IMR-90 (cell line): ENCODE measurements at regions not wholly inside any gene's neighbourhood (a gene's known extent, or its start where the extent isn't known, plus 50 kb on each side); places are given as distances from the start of the nearest gene placed in this dataset.

Source experiments
- ATAC-seq: fragments of 200-7000 bp; cut with Tn5 transposase; 2 replicates; pipeline ENCODE4 v1.9.1; 2020; ENCODE audit warnings: low read depth, mild to moderate bottlenecking, moderate library complexity
- BruUV-seq: library from RNA; stranded (reverse); fragments of 400-500 nt; replicated peaks from 2 replicates; lab custom pipeline; 2021; lab: Mats Ljungman, UMichigan
- CTCF ChIA-PET: fragments of 300-600 bp; formaldehyde crosslinking; extraction: SDS; loops from one replicate; lab custom pipeline; 2021; ENCODE audit warnings: antibody characterized with exemption; lab: Yijun Ruan, JAX
- POLR2A ChIA-PET: fragments of 300-600 bp; sonication (Branson Sonifier 250); formaldehyde crosslinking; loops from one replicate; lab custom pipeline; 2022; ENCODE audit warnings: antibody characterized with exemption; ENCODE audit not compliant: unreplicated experiment; lab: Charles Lee
- DNase-seq: peaks from one replicate; pipeline ENCODE4 v3.0.0; 2013
- H2AFZ ChIP-seq: replicated peaks from 2 replicates; pipeline ENCODE3; 2013; ENCODE audit warnings: low read length, mild to moderate bottlenecking; ENCODE audit not compliant: poor library complexity
- H2AK5ac ChIP-seq: 2 replicates; pipeline ENCODE4 v1.6.1; 2013; ENCODE audit warnings: low read depth, low read length, inconsistent platforms
- H2AK9ac ChIP-seq: replicated peaks from 2 replicates; pipeline ENCODE3; 2013; ENCODE audit warnings: mild to moderate bottlenecking, low read depth, low read length, moderate library complexity; ENCODE audit not compliant: poor library complexity
- H2BK120ac ChIP-seq: 2 replicates; pipeline ENCODE4 v1.6.1; 2013; ENCODE audit warnings: low read depth, low read length, inconsistent platforms
- H2BK15ac ChIP-seq: 3 replicates; pipeline ENCODE4 v1.6.1; 2013; ENCODE audit warnings: low read depth, low read length, inconsistent platforms
- H2BK20ac ChIP-seq: 2 replicates; pipeline ENCODE4 v1.6.1; 2013; ENCODE audit warnings: low read depth, mild to moderate bottlenecking, inconsistent platforms, low read length, moderate library complexity
- H2BK5ac ChIP-seq: 2 replicates; pipeline ENCODE4 v1.6.1; 2013; ENCODE audit warnings: mild to moderate bottlenecking, low read depth, low read length, inconsistent platforms; ENCODE audit not compliant: poor library complexity, severe bottlenecking
- H3K14ac ChIP-seq: replicated peaks from 2 replicates; pipeline ENCODE4 v1.6.1; 2013; ENCODE audit warnings: low read depth, low read length, inconsistent platforms
- H3K18ac ChIP-seq: 2 replicates; pipeline ENCODE4 v1.6.1; 2013; ENCODE audit warnings: low read depth, low read length, control low read depth
- H3K23ac ChIP-seq: 2 replicates; pipeline ENCODE4 v1.6.1; 2013; ENCODE audit warnings: low read depth, low read length, inconsistent platforms
- H3K27ac ChIP-seq: 2 replicates; pipeline ENCODE4 v1.5.1; 2013; ENCODE audit warnings: mild to moderate bottlenecking, control low read depth, low read length; ENCODE audit not compliant: insufficient read depth
- H3K27me3 ChIP-seq: 2 replicates; pipeline ENCODE4 v1.6.1; 2013; ENCODE audit warnings: low read length; ENCODE audit not compliant: control insufficient read depth, insufficient read depth
- H3K36me3 ChIP-seq: 2 replicates; pipeline ENCODE4 v1.6.1; 2013; ENCODE audit warnings: low read length, mixed read lengths; ENCODE audit not compliant: control insufficient read depth, insufficient read depth
- H3K4ac ChIP-seq: 2 replicates; pipeline ENCODE4 v1.6.1; 2013; ENCODE audit warnings: low read depth, low read length, inconsistent platforms
- H3K4me1 ChIP-seq: 2 replicates; pipeline ENCODE4 v1.6.1; 2013; ENCODE audit warnings: low read length, mixed read lengths; ENCODE audit not compliant: control insufficient read depth, insufficient read depth
- H3K4me2 ChIP-seq: 2 replicates; pipeline ENCODE4 v1.6.1; 2013; ENCODE audit warnings: low read depth, mild to moderate bottlenecking, control low read depth, low read length, moderate library complexity
- H3K4me3 ChIP-seq: 2 replicates; pipeline ENCODE4 v1.5.1; 2013; ENCODE audit warnings: low read depth, mild to moderate bottlenecking, control low read depth, low read length, moderate library complexity; ENCODE audit not compliant: insufficient read depth
- H3K56ac ChIP-seq: 2 replicates; pipeline ENCODE4 v1.6.1; 2013; ENCODE audit warnings: low read length, inconsistent platforms; ENCODE audit not compliant: insufficient read depth; ENCODE audit errors: extremely low read depth
- H3K79me1 ChIP-seq, 2 experiments: 2 replicates each; pipeline ENCODE4 v1.6.1; 2013; ENCODE audit warnings: low read length in 2 of 2, inconsistent platforms in 1 of 2, low read depth in 1 of 2
- H3K9ac ChIP-seq: 2 replicates; pipeline ENCODE4 v1.6.1; 2013; ENCODE audit warnings: low read depth, low read length, control low read depth
- H3K9me1 ChIP-seq: 2 replicates; pipeline ENCODE4 v1.6.1; 2013; ENCODE audit warnings: low read length, inconsistent platforms; ENCODE audit not compliant: insufficient read depth
- H3K9me3 ChIP-seq: 2 replicates; pipeline ENCODE4 v1.6.1; 2013; ENCODE audit warnings: low read length; ENCODE audit not compliant: control insufficient read depth, insufficient read depth
- H4K20me1 ChIP-seq: 2 replicates; pipeline ENCODE4 v1.6.1; 2013; ENCODE audit warnings: low read length, inconsistent platforms; ENCODE audit not compliant: insufficient read depth
- H4K5ac ChIP-seq: 2 replicates; pipeline ENCODE4 v1.6.1; 2013; ENCODE audit warnings: mild to moderate bottlenecking, low read depth, low read length, control low read depth
- H4K8ac ChIP-seq, 2 experiments: 2 replicates each; pipeline ENCODE4 v1.6.1; 2013; ENCODE audit warnings: low read depth in 2 of 2, low read length in 2 of 2, control low read depth in 1 of 2, inconsistent platforms in 1 of 2
- H4K91ac ChIP-seq: 2 replicates; pipeline ENCODE4 v1.6.1; 2013; ENCODE audit warnings: low read depth, low read length, inconsistent platforms; ENCODE audit not compliant: insufficient read depth
- BHLHE40 ChIP-seq: fragments of 150-350 bp; IDR thresholded peaks from 2 replicates; pipeline ENCODE4 v1.6.1; 2016; ENCODE audit warnings: mild to moderate bottlenecking, low read depth, low read length
- CEBPB ChIP-seq: IDR thresholded peaks from 2 replicates; pipeline ENCODE4 v1.6.1; 2012; ENCODE audit warnings: low read depth, low read length, improper control_type of control experiment
- CHD1 ChIP-seq: IDR thresholded peaks from 2 replicates; pipeline ENCODE4 v1.6.1; 2012; ENCODE audit warnings: low read depth, low read length, improper control_type of control experiment
- CTCF ChIP-seq: conservative IDR thresholded peaks from 2 replicates; pipeline ENCODE4 v1.5.1; 2012; ENCODE audit warnings: mild to moderate bottlenecking, low read depth, low read length, improper control_type of control experiment
- ELK1 ChIP-seq: fragments of 150-350 bp; IDR thresholded peaks from 2 replicates; pipeline ENCODE4 v1.6.1; 2016; ENCODE audit warnings: low read depth, mild to moderate bottlenecking, low read length, moderate library complexity, borderline replicate concordance
- FOS ChIP-seq: fragments of 150-350 bp; IDR thresholded peaks from 2 replicates; pipeline ENCODE4 v1.6.1; 2016; ENCODE audit warnings: low read depth, low read length
- MAFK ChIP-seq: IDR thresholded peaks from 2 replicates; pipeline ENCODE4 v1.6.1; 2012; ENCODE audit warnings: low read depth, low read length, improper control_type of control experiment
- MXI1 ChIP-seq: IDR thresholded peaks from 2 replicates; pipeline ENCODE4 v1.6.1; 2012; ENCODE audit warnings: low read depth, mild to moderate bottlenecking, low read length, moderate library complexity, borderline replicate concordance
- NFE2L2 ChIP-seq: fragments of 150-350 bp; IDR thresholded peaks from 2 replicates; pipeline ENCODE4 v1.6.1; 2016; ENCODE audit warnings: low read depth, mild to moderate bottlenecking, low read length
- RAD21 ChIP-seq: IDR thresholded peaks from 2 replicates; pipeline ENCODE4 v1.6.1; 2012; ENCODE audit warnings: low read length, improper control_type of control experiment
- RCOR1 ChIP-seq: IDR thresholded peaks from 2 replicates; pipeline ENCODE4 v1.6.1; 2012; ENCODE audit warnings: mild to moderate bottlenecking, low read length, improper control_type of control experiment; ENCODE audit not compliant: insufficient replicate concordance
- RFX5 ChIP-seq: IDR thresholded peaks from 2 replicates; pipeline ENCODE4 v1.8.0; 2012; ENCODE audit warnings: low read depth, mild to moderate bottlenecking, low read length, moderate library complexity
- USF2 ChIP-seq: fragments of 150-350 bp; IDR thresholded peaks from 2 replicates; pipeline ENCODE4 v1.6.1; 2017; ENCODE audit warnings: mild to moderate bottlenecking, antibody characterized with exemption, low read length, low read depth
- WGBS, 2 experiments: methylation state at CpG; one replicate each; pipeline versions ENCODE4 v1.1.5 to v1.1.7; 2013; ENCODE audit warnings: missing lambda C conversion rate in 2 of 2; ENCODE audit not compliant: insufficient read length in 1 of 2; ENCODE audit errors: extremely low coverage in 2 of 2; 5-methylcytosine and 5-hydroxymethylcytosine counted together
- dilution Hi-C: fragments of 300-500 bp; cut with HindIII; formaldehyde crosslinking; loops from one replicate; pipeline ENCODE4 v1.14.3; 2018; ENCODE audit warnings: low sequenced_read_pairs; ENCODE audit not compliant: unreplicated experiment
- in situ Hi-C: fragments of 300-500 bp; cut with MboI; formaldehyde crosslinking; loops from 3 replicates; pipeline ENCODE4 v1.14.3; 2019; ENCODE audit warnings: low sequenced_read_pairs, inconsistent platforms, mixed read lengths
- intact Hi-C: fragments of 100-400 bp; cut with micrococcal nuclease; formaldehyde crosslinking; loops from 2 replicates; pipeline ENCODE4 v1.10.0; 2022

- Histone ChIP-seq H3K4me2 (no peak overlapping the region), H2AK9ac (no peak overlapping the region), H2BK120ac (no peak overlapping the region), H3K79me1 (no peaks in the 10 kb centered on the region), H4K91ac (no peak overlapping the region), H3K4ac (no peak overlapping the region), H3K9me3 (no peaks in the 10 kb centered on the region), H4K8ac (no peak overlapping the region), H4K20me1 (no peaks in the 10 kb centered on the region), H3K27ac (no peak overlapping the region), H3K14ac (no peak overlapping the region), H4K5ac (no peak overlapping the region), H2AFZ (no peak overlapping the region), H3K56ac (no peak overlapping the region), H2BK15ac (no peak overlapping the region), H3K18ac (no peak overlapping the region), H3K4me1 (no peaks in the 10 kb centered on the region), H3K23ac (no peak overlapping the region), H2BK20ac (no peak overlapping the region), H3K9ac (no peak overlapping the region), H2BK5ac (no peak overlapping the region), H2AK5ac (no peak overlapping the region), H3K4me3 (no peak overlapping the region), H3K27me3 (no peaks in the 10 kb centered on the region), H3K9me1 (no peaks in the 10 kb centered on the region), H3K36me3 (no peaks in the 10 kb centered on the region)
- ATAC-seq = no peak
- dilution Hi-C loops (no loop called here), intact Hi-C loops (no loop called here), in situ Hi-C loops (no loop called here)
- BruUV-seq = no TSS peak
- TF ChIP-seq MXI1 (no peak), NFE2L2 (no peak), CEBPB (no peak), MAFK (no peak), USF2 (no peak), RCOR1 (no peak), BHLHE40 (no peak), FOS (no peak), RFX5 (no peak), RAD21 (no peak), CHD1 (no peak), CTCF (no peak), ELK1 (no peak)
- no peak for DNase-seq
- WGBS, 2 experiments = no CpG with 5 or more reads among the region's 6 CpGs
- POLR2A ChIA-PET = no interaction called here
- CTCF ChIA-PET = no interaction called here
Observed at GRCh38 chr13:78784014-78784750, 125.2 kb upstream of the OBI1 start.
